ENCODE measurements at regions not wholly inside any gene's neighbourhood (a gene's known extent, or its start where the extent isn't known, plus 50 kb on each side); places are given as distances from the start of the nearest gene placed in this dataset.

DNA sequence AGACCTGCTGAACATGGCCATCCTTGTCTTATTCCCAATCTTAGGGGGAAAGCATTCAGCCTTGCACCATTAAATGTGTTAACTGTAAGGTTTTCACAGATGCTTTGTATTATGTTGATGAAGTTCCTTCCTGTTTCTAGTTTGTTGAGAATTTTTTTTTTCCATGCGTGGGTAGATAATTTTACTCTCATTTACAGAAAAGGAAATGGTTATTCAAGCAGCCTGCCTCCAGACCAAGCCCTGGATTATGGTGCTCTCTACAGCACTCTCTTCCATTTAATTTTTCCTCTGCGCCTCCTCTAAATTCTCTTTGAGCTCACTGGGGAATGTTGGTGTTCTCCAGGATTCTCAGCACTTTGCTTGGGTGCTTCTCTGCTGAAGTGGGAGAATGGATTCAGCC is 179.3 kb upstream of the PZP start:
- no peak for TF ChIP-seq RCOR1 (IDR thresholded peaks at IDR 0.05; ENCODE audit: low read length)
- TF ChIP-seq POLR2AphosphoS5 (IDR thresholded peaks at IDR 0.05; ENCODE audit: low read depth, low read length) = no peak
- TF ChIP-seq SMC3 (IDR thresholded peaks at IDR 0.05; ENCODE audit: low read depth, low read length) = no peak
- no peak for TF ChIP-seq SIN3A (IDR thresholded peaks at IDR 0.05; ENCODE audit: borderline replicate concordance, low read depth, low read length)
- no peak for TF ChIP-seq MEF2A (IDR thresholded peaks at IDR 0.05; ENCODE audit: borderline replicate concordance, low read depth)
- TF ChIP-seq, protein P1, sequence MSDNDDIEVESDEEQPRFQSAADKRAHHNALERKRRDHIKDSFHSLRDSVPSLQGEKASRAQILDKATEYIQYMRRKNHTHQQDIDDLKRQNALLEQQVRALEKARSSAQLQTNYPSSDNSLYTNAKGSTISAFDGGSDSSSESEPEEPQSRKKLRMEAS (IDR thresholded peaks at IDR 0.05; ENCODE audit: low read depth) = no peak
- TF ChIP-seq, protein P2, sequence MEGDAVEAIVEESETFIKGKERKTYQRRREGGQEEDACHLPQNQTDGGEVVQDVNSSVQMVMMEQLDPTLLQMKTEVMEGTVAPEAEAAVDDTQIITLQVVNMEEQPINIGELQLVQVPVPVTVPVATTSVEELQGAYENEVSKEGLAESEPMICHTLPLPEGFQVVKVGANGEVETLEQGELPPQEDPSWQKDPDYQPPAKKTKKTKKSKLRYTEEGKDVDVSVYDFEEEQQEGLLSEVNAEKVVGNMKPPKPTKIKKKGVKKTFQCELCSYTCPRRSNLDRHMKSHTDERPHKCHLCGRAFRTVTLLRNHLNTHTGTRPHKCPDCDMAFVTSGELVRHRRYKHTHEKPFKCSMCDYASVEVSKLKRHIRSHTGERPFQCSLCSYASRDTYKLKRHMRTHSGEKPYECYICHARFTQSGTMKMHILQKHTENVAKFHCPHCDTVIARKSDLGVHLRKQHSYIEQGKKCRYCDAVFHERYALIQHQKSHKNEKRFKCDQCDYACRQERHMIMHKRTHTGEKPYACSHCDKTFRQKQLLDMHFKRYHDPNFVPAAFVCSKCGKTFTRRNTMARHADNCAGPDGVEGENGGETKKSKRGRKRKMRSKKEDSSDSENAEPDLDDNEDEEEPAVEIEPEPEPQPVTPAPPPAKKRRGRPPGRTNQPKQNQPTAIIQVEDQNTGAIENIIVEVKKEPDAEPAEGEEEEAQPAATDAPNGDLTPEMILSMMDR (IDR thresholded peaks at IDR 0.05) = no peak
- no peak for TF ChIP-seq NRF1 (IDR thresholded peaks at IDR 0.05; ENCODE audit: low read depth, low read length)
- no peak for TF ChIP-seq EP300 (IDR thresholded peaks at IDR 0.05; ENCODE audit: borderline replicate concordance in 1 of 2, low read depth in 1 of 2, low read length in 1 of 2)
- no peak for TF ChIP-seq GABPA (IDR thresholded peaks at IDR 0.05; ENCODE audit: low read depth)
- no peak for TF ChIP-seq FOXM1 (IDR thresholded peaks at IDR 0.05; ENCODE audit: low read depth)
- WGBS (ENCODE audit: low lambda C conversion rate) = 65% methylated on average over 2 of the region's 2 CpGs
- Histone ChIP-seq H3K79me2 (ENCODE audit: insufficient read depth) (no peaks in the 10 kb centered on the region), H3K4me3 (ENCODE audit: low read depth in 2 of 2, low read length in 1 of 2) (no peak overlapping the region), H3K27me3 (ENCODE audit: insufficient read depth) (no peaks in the 10 kb centered on the region; the same call in 1 of the 2 replicates), H3K9me3 (no peaks in the 10 kb centered on the region), H3K4me1 (ENCODE audit: control insufficient read depth in 1 of 2, insufficient read depth in 2 of 2, low read depth in 1 of 2, low read length in 1 of 2) (no peaks in the 10 kb centered on the region), H3K36me3 (replicated peaks in 1 of 2; ENCODE audit: control insufficient read depth in 1 of 2, insufficient read depth in 2 of 2, low read length in 1 of 2) (no peaks in the 10 kb centered on the region), H3K4me2 (no peak overlapping the region), H3K9me2 (no peaks in the 10 kb centered on the region), H2AFZ (ENCODE audit: low read depth) (no peak overlapping the region), H4K20me1 (ENCODE audit: insufficient read depth) (no peaks in the 10 kb centered on the region), H3K27ac (ENCODE audit: low read depth in 2 of 2, low read length in 1 of 2) (no peak overlapping the region), H3F3A (replicated peaks; ENCODE audit: insufficient read depth) (no peaks in the 10 kb centered on the region), H3K9ac (no peak overlapping the region)
- CTCF ChIA-PET = interaction anchor here (0.6 kb wide), 1 partner anchor 158 kb away, joined by 3 read pairs; no protein-coding TSS in a partner anchor
- no peak for DNase-seq
- POLR2A ChIA-PET = no interaction called here

DNA sequence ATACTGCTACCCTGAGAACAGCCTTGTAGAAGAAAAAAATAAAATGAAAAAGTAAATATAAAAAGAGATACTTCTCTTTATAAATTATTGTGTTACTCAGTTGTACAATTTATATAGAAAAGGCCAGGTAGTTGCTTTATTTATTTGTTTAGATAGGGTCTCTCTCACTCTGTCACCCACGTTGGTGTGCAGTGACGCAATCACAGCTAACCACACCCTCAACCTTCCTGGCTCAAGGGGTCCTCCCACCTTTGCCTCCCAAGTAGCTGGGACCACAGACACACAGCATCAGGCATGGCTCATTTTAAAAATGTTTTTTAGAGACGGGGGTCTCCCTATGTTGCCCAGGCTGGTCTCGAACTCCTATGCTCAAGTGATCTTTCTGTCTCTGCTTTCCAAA is 175.4 kb upstream of the PZP start:
- WGBS (ENCODE audit: low lambda C conversion rate) = 8% methylated on average over 4 of the region's 4 CpGs
- CTCF ChIA-PET = no interaction called here
- no peak for DNase-seq
- Histone ChIP-seq H4K20me1 (ENCODE audit: insufficient read depth) (no peaks in the 10 kb centered on the region), H3F3A (replicated peaks; ENCODE audit: insufficient read depth) (no peaks in the 10 kb centered on the region), H3K4me3 (ENCODE audit: low read depth in 2 of 2, low read length in 1 of 2) (no peak overlapping the region), H3K36me3 (replicated peaks in 1 of 2; ENCODE audit: control insufficient read depth in 1 of 2, insufficient read depth in 2 of 2, low read length in 1 of 2) (no peaks in the 10 kb centered on the region), H3K79me2 (ENCODE audit: insufficient read depth) (no peaks in the 10 kb centered on the region), H3K9me2 (no peaks in the 10 kb centered on the region), H3K27me3 (ENCODE audit: insufficient read depth) (no peaks in the 10 kb centered on the region; the same call in 1 of the 2 replicates), H3K4me2 (no peak overlapping the region), H2AFZ (ENCODE audit: low read depth) (no peak overlapping the region), H3K9me3 (no peaks in the 10 kb centered on the region), H3K27ac (ENCODE audit: low read depth in 2 of 2, low read length in 1 of 2) (no peak overlapping the region), H3K4me1 (ENCODE audit: control insufficient read depth in 1 of 2, insufficient read depth in 2 of 2, low read depth in 1 of 2, low read length in 1 of 2) (no peaks in the 10 kb centered on the region), H3K9ac (no peak overlapping the region)
- POLR2A ChIA-PET = no interaction called here
- TF ChIP-seq TCF12 (IDR thresholded peaks at IDR 0.05) (no peak), FOXM1 (IDR thresholded peaks at IDR 0.05; ENCODE audit: low read depth) (no peak), TEAD4 (IDR thresholded peaks at IDR 0.05; ENCODE audit: borderline replicate concordance, insufficient read depth) (no peak), NRF1 (IDR thresholded peaks at IDR 0.05; ENCODE audit: low read depth, low read length) (no peak), JUND (IDR thresholded peaks at IDR 0.05) (no peak), FOXJ3 (CRISPR knock-in tag; IDR thresholded peaks at IDR 0.05) (no peak), TAF1 (IDR thresholded peaks at IDR 0.05; ENCODE audit: borderline replicate concordance, low read depth, low read length) (no peak)
- TF ChIP-seq, protein P3, sequence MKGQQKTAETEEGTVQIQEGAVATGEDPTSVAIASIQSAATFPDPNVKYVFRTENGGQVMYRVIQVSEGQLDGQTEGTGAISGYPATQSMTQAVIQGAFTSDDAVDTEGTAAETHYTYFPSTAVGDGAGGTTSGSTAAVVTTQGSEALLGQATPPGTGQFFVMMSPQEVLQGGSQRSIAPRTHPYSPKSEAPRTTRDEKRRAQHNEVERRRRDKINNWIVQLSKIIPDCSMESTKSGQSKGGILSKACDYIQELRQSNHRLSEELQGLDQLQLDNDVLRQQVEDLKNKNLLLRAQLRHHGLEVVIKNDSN (IDR thresholded peaks at IDR 0.05; ENCODE audit: borderline replicate concordance, low read depth) = no peak
